ENCODE measurements at regions not wholly inside any gene's neighbourhood (a gene's known extent, or its start where the extent isn't known, plus 50 kb on each side); places are given as distances from the start of the nearest gene placed in this dataset.

DNA sequence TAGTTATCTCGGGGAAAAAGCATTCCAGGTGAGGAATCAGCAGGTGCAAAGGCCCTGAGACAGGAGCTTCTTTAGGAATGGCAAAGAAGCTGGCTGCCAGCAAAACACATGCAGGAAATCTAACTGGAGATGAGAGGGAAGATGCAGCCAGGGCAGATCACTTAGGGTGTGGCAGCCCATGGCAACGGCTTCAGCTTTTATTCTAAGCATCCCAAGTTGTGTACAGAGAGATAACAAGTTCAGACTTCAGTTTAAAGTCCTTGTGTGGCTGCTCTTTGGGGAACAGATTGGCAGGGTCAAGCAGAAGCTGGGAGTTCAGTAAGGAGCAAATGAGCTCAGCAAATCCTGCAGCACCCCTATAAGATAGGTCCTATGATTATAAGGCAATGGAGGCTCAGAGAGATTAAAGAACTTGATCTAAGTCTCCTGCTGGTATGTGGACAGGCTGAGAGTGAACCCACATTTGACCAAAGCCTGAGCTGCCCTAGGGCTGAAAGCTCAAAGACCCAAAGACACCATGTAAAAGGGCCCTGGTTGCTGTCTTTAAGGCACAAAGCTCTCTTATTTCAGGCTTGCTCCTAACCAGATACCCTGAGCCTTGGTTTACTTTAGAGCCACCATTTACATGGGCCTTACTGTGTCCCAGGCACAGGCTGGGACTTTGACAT lies 466.8 kb downstream of the SOX6 start:
- no peak for TF ChIP-seq JUND (IDR thresholded peaks at IDR 0.05; ENCODE audit: low read depth)
- in situ Hi-C loops (cut with HindIII; ENCODE audit: low pct_unique_long_range_greater_than_20kb, low sequenced_read_pairs), result no loop called here
- no peak for DNase-seq (ENCODE audit: low read depth in 1 of 2, low spot score in 1 of 2)

DNA sequence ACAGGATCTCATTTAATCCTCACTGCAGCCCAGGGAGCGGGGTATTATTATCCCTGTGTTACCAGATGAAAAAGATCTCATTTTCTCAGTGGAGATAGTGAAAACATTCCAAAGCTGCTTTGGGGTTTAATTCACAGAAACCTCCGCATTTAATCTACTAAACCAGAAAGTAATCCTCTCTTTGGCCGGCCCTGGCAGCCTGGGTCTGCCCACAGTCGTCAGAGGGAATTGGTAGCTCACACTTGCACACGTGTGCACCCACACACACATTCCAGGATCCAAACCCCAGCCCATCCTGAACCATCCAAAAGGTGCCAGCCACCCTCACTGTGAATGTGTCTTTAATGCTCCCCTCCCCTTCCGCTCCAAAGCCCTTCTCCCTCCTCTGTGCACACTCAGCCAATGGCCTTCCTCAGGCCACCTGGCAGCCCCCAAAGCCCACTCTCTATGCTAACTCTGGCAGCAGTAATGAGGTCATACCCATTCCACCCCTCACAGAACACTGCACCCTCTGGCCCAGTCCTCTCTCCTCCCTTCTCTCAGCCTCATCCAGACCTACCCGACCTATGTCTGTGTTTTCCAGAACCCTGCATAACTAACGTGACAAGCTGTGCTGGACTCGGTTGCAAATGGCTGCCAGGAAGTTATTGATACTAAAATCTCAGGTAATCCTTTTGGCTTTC lies 466.2 kb downstream of the SOX6 start:
- no peak for DNase-seq (ENCODE audit: low read depth in 1 of 2, low spot score in 1 of 2)
- in situ Hi-C loops (cut with HindIII; ENCODE audit: low pct_unique_long_range_greater_than_20kb, low sequenced_read_pairs), result no loop called here
- no peak for TF ChIP-seq JUND (IDR thresholded peaks at IDR 0.05; ENCODE audit: low read depth)

DNA sequence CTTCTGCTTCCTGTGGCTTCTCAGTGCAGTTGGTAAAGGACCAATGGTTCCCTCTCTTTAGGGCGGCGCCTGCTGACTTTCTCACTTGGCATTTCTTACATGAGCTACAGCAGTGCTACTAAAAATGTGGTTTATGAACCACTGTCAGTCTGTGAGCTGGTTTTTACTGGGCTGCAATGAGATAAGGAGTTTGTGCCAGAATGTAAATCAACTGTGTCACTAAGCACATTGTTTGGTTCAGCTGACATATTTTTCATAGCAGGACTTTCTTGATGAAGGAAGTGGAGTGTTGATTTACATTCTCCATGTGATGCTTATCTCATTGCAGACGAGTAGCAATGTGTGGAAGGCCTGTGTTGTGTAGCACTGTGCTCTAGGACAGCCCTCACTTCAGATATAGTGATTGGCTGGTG lies 463.3 kb downstream of the SOX6 start:
- no peak for TF ChIP-seq JUND (IDR thresholded peaks at IDR 0.05; ENCODE audit: low read depth)
- DNase-seq (ENCODE audit: low read depth in 1 of 2, low spot score in 1 of 2), result peak in 1 of 2 experiments; percentile 45
- in situ Hi-C loops (cut with HindIII; ENCODE audit: low pct_unique_long_range_greater_than_20kb, low sequenced_read_pairs), result no loop called here

DNA sequence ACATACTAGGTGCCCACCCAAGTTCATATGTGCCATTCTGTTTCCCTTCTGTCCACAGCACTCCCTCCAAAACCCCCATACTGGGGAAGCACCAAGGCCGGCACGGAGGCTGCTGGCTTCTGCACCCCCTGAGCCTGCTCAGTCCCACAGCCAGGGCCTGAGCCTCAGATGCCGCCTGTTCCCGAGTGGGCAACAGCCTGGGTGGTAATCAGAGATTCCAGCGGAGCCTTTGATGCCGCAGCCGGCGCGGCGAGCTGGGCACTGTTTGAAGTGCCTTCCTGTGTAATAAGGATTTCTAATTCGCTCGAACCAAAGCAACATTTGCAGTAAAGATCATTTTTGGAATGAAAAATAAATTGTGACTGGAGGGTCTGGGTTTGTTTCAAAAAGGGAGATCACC lies 460.3 kb downstream of the SOX6 start:
- DNase-seq (ENCODE audit: low read depth in 1 of 2, low spot score in 1 of 2), result no peak
- in situ Hi-C loops (cut with HindIII; ENCODE audit: low pct_unique_long_range_greater_than_20kb, low sequenced_read_pairs), result no loop called here
- TF ChIP-seq JUND (IDR thresholded peaks at IDR 0.05; ENCODE audit: low read depth), result no peak

DNA sequence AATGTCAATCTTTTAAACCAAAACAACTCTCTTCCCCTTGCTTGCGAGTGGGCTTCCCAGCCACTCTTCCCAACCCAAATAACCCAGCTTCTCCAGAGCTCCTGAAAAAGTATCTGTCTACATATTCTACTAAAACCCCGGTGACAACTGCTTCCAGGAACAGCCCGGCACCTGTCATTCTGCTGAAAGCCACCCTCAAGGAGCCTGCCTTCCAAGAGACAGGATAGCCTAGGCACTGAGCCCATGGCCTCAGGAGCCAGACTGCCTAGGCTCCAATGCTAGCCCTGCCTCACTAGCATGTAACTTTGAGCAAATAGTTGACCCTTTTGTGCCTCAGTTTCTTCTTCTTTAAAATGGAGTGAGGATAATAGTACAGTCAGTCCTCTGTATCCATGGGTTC lies 459.8 kb downstream of the SOX6 start:
- no peak for DNase-seq (ENCODE audit: low read depth in 1 of 2, low spot score in 1 of 2)
- in situ Hi-C loops (cut with HindIII; ENCODE audit: low pct_unique_long_range_greater_than_20kb, low sequenced_read_pairs), result no loop called here
- no peak for TF ChIP-seq JUND (IDR thresholded peaks at IDR 0.05; ENCODE audit: low read depth)

DNA sequence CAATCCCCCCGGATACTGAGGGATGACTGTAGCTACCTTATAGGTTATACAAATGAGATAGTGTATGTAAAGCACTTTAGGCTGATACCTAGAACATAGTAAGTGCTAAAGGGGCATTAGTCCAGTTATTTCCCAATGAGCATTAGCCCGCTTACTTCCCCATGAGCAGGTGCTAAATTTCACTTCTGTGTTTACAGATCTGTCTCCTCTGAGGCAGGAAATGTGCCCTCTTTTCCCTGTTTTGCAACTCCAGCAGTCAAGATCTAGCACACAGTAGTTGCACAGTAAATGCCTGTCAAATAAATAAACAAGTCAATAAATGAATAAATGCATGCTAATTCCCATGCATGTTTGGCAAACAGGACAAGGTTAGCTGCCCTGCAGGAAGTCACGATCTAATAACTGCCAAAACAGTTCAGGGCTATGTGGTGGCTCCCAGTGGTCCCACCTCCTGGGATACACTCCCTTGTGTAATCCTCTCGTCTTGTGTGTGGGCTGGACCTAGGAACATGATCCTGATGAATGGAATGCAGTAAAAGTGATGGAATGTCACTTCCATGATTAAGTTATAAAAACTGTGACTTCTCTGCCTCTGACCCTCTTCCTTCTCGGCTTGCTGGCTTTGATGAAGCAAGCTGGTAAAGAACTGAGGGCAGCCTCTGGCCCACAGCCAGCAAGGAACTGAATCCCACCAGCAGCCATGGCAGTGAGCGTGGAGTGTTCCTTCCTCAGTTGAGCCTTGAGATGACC lies 459.0 kb downstream of the SOX6 start:
- in situ Hi-C loops (cut with HindIII; ENCODE audit: low pct_unique_long_range_greater_than_20kb, low sequenced_read_pairs), result no loop called here
- no peak for TF ChIP-seq JUND (IDR thresholded peaks at IDR 0.05; ENCODE audit: low read depth)
- DNase-seq (ENCODE audit: low read depth in 1 of 2, low spot score in 1 of 2), result no peak

DNA sequence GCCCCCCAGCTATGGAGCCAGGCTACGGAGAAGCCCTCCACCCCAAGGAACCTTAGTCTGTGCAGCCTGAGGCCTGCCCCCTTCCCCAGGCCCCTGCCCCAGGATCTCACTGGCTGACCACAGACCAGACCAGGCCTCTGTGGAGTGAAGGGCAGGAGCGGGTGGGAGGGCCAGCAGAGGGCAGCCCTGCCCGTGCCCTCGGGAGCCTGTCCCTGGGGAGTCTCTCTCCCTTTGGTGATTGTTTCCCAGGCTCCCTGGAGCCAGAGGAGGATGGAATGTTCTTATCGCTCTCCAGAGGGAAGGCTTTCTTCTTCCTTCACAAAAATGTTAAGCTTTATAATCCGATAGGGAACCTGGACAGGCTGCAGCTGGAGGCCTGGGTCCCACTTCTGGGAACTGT lies 455.3 kb downstream of the SOX6 start:
- in situ Hi-C loops (cut with HindIII; ENCODE audit: low pct_unique_long_range_greater_than_20kb, low sequenced_read_pairs), result no loop called here
- TF ChIP-seq JUND (IDR thresholded peaks at IDR 0.05; ENCODE audit: low read depth), result no peak
- no peak for DNase-seq (ENCODE audit: low read depth in 1 of 2, low spot score in 1 of 2)

DNA sequence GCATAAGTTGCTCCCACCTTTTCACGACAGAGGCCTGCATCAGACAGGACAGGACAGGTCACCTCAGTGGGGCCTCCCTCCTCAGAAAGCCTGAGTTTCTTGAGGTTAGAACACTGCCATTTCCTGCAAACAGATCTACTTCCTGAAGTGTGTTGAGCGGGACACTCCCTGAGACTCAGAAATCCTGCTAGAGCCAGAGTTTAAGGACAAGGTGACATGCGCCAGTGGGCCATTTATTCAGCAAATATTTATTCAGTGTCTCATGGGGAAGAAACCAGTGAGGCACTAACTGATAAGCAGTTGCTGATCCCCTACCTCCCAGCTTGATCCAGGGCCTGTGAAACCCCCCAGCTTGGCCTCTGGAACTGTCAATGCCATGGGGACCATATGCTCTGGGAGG lies 454.6 kb downstream of the SOX6 start:
- in situ Hi-C loops (cut with HindIII; ENCODE audit: low pct_unique_long_range_greater_than_20kb, low sequenced_read_pairs), result no loop called here
- no peak for TF ChIP-seq JUND (IDR thresholded peaks at IDR 0.05; ENCODE audit: low read depth)

DNA sequence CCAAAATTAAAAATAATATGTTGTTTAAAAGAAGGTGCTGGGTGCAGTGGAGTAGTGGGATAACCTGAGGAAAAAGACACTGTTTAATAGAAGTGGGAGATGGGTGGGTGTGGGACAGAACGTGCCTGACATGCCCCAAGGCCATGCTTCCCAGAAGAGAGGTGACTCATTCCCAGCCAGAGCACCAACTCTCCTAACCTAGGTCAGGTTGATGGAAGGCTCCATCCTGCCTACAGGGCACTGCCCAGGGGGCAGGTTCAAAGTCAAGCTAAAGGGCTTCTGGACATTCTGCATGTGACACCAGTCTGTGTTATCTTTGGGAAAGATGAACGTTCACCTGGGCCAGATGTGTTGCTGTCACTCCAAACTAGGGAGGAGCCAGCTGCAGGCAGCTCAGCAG lies 453.1 kb downstream of the SOX6 start:
- no peak for TF ChIP-seq JUND (IDR thresholded peaks at IDR 0.05; ENCODE audit: low read depth)
- in situ Hi-C loops (cut with HindIII; ENCODE audit: low pct_unique_long_range_greater_than_20kb, low sequenced_read_pairs), result no loop called here
- no peak for DNase-seq (ENCODE audit: low read depth in 1 of 2, low spot score in 1 of 2)

More for the DNA sequence above, 454.6 kb downstream of the SOX6 start:
- no peak for DNase-seq (ENCODE audit: low read depth in 1 of 2, low spot score in 1 of 2)

DNA sequence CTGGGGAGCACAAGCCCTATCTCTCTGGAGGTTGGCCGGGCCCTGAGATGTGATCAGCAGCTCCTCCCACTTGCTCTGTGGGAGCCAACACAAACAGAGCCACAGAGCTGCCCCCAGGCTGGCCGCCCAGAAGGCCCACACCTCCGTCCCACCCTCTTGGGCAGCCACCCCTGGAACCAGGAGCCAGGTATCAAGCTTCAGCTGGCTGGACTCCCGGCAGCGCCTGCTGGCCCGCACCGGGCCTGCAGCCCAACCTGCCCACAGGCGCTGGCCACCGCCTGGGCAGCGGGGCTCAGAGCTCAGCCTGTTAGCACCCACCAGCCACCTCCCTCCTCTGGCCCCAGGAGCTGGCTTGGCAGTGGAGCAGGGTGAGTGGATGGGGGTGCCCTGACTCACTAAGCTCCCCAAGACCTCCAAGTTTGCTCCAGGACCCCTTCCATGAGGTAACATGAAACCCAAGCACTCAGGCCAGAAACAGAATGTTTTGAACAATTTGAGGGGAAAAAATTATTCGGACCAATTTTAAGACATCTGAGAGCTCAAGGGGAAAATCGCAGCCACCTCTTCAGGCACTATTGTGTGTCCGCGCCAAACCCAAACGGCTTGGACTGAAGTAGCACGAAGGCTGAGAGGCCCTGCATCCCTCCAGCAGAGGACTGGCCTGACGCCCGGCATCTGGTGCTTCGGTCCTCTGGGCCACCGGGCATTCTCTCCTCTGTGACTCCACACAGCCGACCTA lies 450.8 kb downstream of the SOX6 start:
- TF ChIP-seq JUND (IDR thresholded peaks at IDR 0.05; ENCODE audit: low read depth), result no peak
- in situ Hi-C loops (cut with HindIII; ENCODE audit: low pct_unique_long_range_greater_than_20kb, low sequenced_read_pairs), result no loop called here
- DNase-seq (ENCODE audit: low read depth in 1 of 2, low spot score in 1 of 2), result no peak

DNA sequence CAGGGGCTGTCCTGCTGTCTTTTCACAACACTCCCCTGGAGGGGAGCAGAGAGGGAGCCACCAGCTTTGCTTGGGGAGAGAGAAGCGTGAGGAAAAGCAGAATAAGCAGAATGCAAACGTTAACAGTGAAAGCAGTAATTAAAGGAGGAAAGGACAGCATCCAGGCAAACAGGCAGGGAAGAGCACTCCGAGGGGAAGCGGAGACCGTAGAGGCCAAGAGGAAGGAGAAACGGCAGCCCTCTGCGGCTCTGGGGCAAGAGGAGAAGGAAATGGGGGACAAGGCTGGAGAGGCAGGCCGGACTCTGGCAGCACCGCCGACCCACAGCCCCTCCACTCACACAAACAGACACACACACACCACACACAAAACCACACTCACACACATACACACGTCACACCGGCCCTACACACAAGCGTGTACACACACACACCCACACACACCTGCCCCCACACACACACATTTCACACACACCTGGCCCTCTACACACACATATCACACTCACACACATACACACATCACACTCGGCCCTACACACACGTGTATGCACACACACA lies 449.8 kb downstream of the SOX6 start:
- TF ChIP-seq JUND (IDR thresholded peaks at IDR 0.05; ENCODE audit: low read depth), result no peak
- DNase-seq (ENCODE audit: low read depth in 1 of 2, low spot score in 1 of 2), result no peak
- in situ Hi-C loops (cut with HindIII; ENCODE audit: low pct_unique_long_range_greater_than_20kb, low sequenced_read_pairs), result no loop called here

DNA sequence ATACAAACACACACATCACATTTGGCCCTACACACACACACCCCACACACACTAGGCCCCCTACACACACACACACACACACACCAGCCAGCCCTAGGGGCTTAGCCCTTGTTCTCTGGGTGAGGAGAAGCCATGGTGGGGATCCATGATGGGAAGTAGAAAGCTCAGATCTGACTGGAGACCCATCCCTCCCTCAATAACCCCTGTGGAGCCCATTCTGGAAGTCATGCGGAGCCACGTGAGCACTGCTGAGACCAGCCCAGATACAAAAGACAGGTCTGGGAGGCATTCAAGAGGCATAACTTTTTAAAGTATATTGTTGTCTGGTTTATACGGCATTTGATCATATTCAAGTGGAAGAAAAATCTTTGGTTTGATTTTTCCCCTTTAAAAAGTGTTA lies 448.5 kb downstream of the SOX6 start:
- in situ Hi-C loops (cut with HindIII; ENCODE audit: low pct_unique_long_range_greater_than_20kb, low sequenced_read_pairs), result no loop called here
- TF ChIP-seq JUND (IDR thresholded peaks at IDR 0.05; ENCODE audit: low read depth), result no peak
- DNase-seq (ENCODE audit: low read depth in 1 of 2, low spot score in 1 of 2), result no peak
